T-cell (primary cell): ENCODE measurements at regions not wholly inside any gene's neighbourhood (a gene's known extent, or its start where the extent isn't known, plus 50 kb on each side); places are given as distances from the start of the nearest gene placed in this dataset.
"Not testable (repeated sequence)": the region's sequence is repeated elsewhere in the genome, so short reads cannot be mapped to it uniquely, and the experiment has no call there.

Experiments
- ATAC-seq, 4 experiments: fragments of 200-7000 bp in 3 of 4; fragments of 150-1000 bp in 1 of 4; cut with Tn5 transposase; replicated peaks in 1 of 4; 1 replicate in 3 of 4; 2 replicates in 1 of 4; pipeline ENCODE4 v1.10.0; 2021; ENCODE audit warnings: moderate library complexity in 3 of 4, mild to moderate bottlenecking in 2 of 4, moderate number of reproducible peaks in 1 of 4
- CTCF ChIA-PET, 2 donors: fragments of 300-600 bp; sonication (Branson Sonifier 250); formaldehyde crosslinking; loops; one replicate each; lab custom pipeline; 2022; ENCODE audit warnings: antibody characterized with exemption in 2 of 2; lab: Charles Lee
- POLR2A ChIA-PET, 2 donors: fragments of 300-600 bp; sonication (Branson Sonifier 250); formaldehyde crosslinking; loops; one replicate each; lab custom pipeline; 2022; ENCODE audit warnings: antibody characterized with exemption in 2 of 2; lab: Charles Lee
- DNase-seq, 35 experiments: peaks; one replicate each; pipeline versions ENCODE4 v3.0.0 to v3.0.0-alpha.2; 2013 to 2023
- H3K27ac ChIP-seq: one replicate; pipeline ENCODE4 v1.5.1; 2013; ENCODE audit warnings: low read length
- H3K27me3 ChIP-seq, 2 experiments: replicated peaks in 1 of 2; 1 replicate in 1 of 2; 2 replicates in 1 of 2; pipeline versions ENCODE4 v1.6.1 to v1.7.0; 2013; ENCODE audit warnings: low read length in 1 of 2, mixed read lengths in 1 of 2; ENCODE audit not compliant: control insufficient read depth in 2 of 2, insufficient read depth in 2 of 2; ENCODE audit errors: extremely low read depth in 1 of 2
- H3K36me3 ChIP-seq, 2 donors: 1 replicate in 1 of 2; 2 replicates in 1 of 2; pipeline versions ENCODE4 v1.6.1 to v1.7.0; 2013; ENCODE audit warnings: low read length in 1 of 2; ENCODE audit not compliant: control insufficient read depth in 2 of 2, insufficient read depth in 1 of 2; ENCODE audit errors: extremely low read depth in 1 of 2
- H3K4me1 ChIP-seq, 2 experiments: 1 replicate in 1 of 2; 2 replicates in 1 of 2; pipeline versions ENCODE4 v1.6.1 to v1.7.0; 2013; ENCODE audit warnings: low read length in 2 of 2, mixed read lengths in 1 of 2; ENCODE audit not compliant: insufficient read depth in 2 of 2, control insufficient read depth in 1 of 2; ENCODE audit errors: extremely low read depth in 1 of 2
- H3K4me3 ChIP-seq, 2 donors: 1 replicate in 1 of 2; 2 replicates in 1 of 2; pipeline versions ENCODE4 v1.5.1 to v1.7.0; 2013; ENCODE audit warnings: mild to moderate bottlenecking in 2 of 2, low read length in 1 of 2, moderate library complexity in 1 of 2; ENCODE audit not compliant: control insufficient read depth in 1 of 2; ENCODE audit errors: extremely low read depth in 1 of 2
- H3K9me3 ChIP-seq: 2 replicates; pipeline ENCODE4 v1.7.0; 2013
- H3K27ac Mint-ChIP-seq, 2 donors: one replicate each; pipeline ENCODE4 v1.8.0; 2020 to 2021; ENCODE audit warnings: mild to moderate bottlenecking in 2 of 2, mixed read lengths in 2 of 2
- H3K27me3 Mint-ChIP-seq, 2 donors: one replicate each; pipeline ENCODE4 v1.8.0; 2021 to 2022; ENCODE audit warnings: mixed read lengths in 2 of 2
- H3K36me3 Mint-ChIP-seq: one replicate; pipeline ENCODE4 v1.8.0; 2021; ENCODE audit warnings: mixed read lengths
- H3K4me1 Mint-ChIP-seq, 3 donors: one replicate each; pipeline ENCODE4 v1.8.0; 2020 to 2022; ENCODE audit warnings: mixed read lengths in 3 of 3, mild to moderate bottlenecking in 1 of 3
- H3K4me3 Mint-ChIP-seq, 3 donors: one replicate each; pipeline ENCODE4 v1.8.0; 2020 to 2022; ENCODE audit warnings: mild to moderate bottlenecking in 3 of 3, mixed read lengths in 3 of 3, moderate library complexity in 3 of 3
- H3K9me3 Mint-ChIP-seq, 3 donors: one replicate each; pipeline ENCODE4 v1.8.0; 2020 to 2022; ENCODE audit warnings: mixed read lengths in 3 of 3
- WGBS: methylation state at CpG from one replicate; pipeline ENCODE4 v1.1.5; 2013; ENCODE audit warnings: missing lambda C conversion rate; ENCODE audit not compliant: insufficient coverage; 5-methylcytosine and 5-hydroxymethylcytosine counted together

GRCh38 chr3:13748276-13748879, 131.5 kb downstream of the WNT7A start:
- Histone ChIP-seq H3K27ac (no peak overlapping the region), H3K27me3 (peaks cover 0 to 23% of the 10 kb centered on the region in 2 experiments), H3K4me1 (no peaks in the 10 kb centered on the region), H3K9me3 (no peaks in the 10 kb centered on the region), H3K36me3 (no peaks in the 10 kb centered on the region), H3K4me3 (no peak overlapping the region)
- CTCF ChIA-PET, result no interaction called here
- POLR2A ChIA-PET, result no interaction called here
- 94% methylated on average over 11 of the region's 17 CpGs for WGBS
- Mint-ChIP-seq H3K9me3 (peaks cover 0 to 5% (median 0%) of the 10 kb centered on the region in 3 donors), H3K27ac (no peak overlapping the region), H3K4me3 (no peak overlapping the region), H3K27me3 (peaks cover 21 to 22% of the 10 kb centered on the region in 2 donors), H3K36me3 (no peaks in the 10 kb centered on the region), H3K4me1 (no peaks in the 10 kb centered on the region)
- ATAC-seq (no peak), DNase-seq (no peak)

DNA sequence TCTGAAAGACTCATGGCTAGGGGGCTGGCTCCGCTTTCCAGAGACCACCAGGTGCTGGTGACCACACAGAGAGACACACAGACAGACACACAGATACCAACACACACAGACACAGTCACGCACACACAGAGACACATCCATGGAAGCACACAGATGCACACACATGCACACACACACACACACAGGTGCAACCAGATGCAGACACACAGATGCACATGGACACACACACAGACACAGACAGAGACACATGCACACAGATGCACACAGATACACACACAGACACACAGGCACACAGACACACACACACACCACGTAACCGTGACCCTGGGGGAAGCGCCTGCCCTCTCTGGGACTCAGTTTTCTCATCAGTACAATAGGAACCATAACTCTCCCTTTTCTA, 132.2 kb downstream of the WNT7A start:
- H3K4me3 Mint-ChIP-seq, result no peak overlapping the region
- ATAC-seq (no peak), DNase-seq (no peak)
- no peaks in the 10 kb centered on the region for H3K36me3 Mint-ChIP-seq
- Histone ChIP-seq H3K27me3 (peaks cover 0 to 26% of the 10 kb centered on the region in 2 experiments), H3K27ac (no peak overlapping the region), H3K36me3 (no peaks in the 10 kb centered on the region), H3K4me3 (no peak overlapping the region), H3K9me3 (no peaks in the 10 kb centered on the region), H3K4me1 (no peaks in the 10 kb centered on the region)
- 94% methylated on average over 4 of the region's 5 CpGs for WGBS
- ChIA-PET CTCF (no interaction called here), POLR2A (no interaction called here)
- no peaks in the 10 kb centered on the region for H3K4me1 Mint-ChIP-seq
- peaks cover 2 to 7% (median 2%) of the 10 kb centered on the region in 3 donors for H3K9me3 Mint-ChIP-seq
- no peak overlapping the region for H3K27ac Mint-ChIP-seq
- H3K27me3 Mint-ChIP-seq, result peaks cover 26 to 27% of the 10 kb centered on the region in 2 donors

DNA sequence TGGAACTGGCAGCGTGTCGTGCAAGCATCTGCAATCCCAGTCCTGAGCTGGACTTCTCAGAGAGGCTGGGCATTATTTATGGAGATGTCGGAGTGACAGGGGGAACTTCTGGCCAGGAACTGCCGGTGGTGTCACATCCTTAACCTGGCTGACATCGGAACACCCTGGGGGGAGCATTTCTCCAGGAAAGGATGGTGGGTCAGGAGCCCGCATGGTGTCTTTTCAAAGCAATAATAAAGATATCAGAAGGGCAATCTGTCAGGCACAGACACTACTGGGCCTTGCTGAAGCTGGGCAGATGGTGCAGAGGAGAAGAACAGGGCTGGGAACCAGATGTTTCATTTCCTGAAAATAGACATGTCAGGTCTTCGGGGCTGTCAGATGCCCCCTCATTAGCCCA, 133.5 kb downstream of the WNT7A start:
- Mint-ChIP-seq H3K9me3 (peaks cover 10 to 16% (median 15%) of the 10 kb centered on the region in 3 donors), H3K27ac (no peak overlapping the region), H3K36me3 (no peaks in the 10 kb centered on the region), H3K4me1 (no peaks in the 10 kb centered on the region), H3K4me3 (no peak overlapping the region), H3K27me3 (peaks cover 37 to 39% of the 10 kb centered on the region in 2 donors)
- 35% methylated on average over 6 of the region's 7 CpGs for WGBS
- ChIA-PET CTCF (no interaction called here), POLR2A (interaction anchor here in 1 of 2 donors (0.7 kb wide), 1 partner anchor 1384 kb away, joined by 3 read pairs; no protein-coding TSS in a partner anchor)
- ATAC-seq (no peak), DNase-seq (no peak)
- Histone ChIP-seq H3K9me3 (no peaks in the 10 kb centered on the region), H3K27me3 (peaks cover 0 to 28% of the 10 kb centered on the region in 2 experiments), H3K27ac (no peak overlapping the region), H3K4me1 (no peaks in the 10 kb centered on the region), H3K36me3 (no peaks in the 10 kb centered on the region), H3K4me3 (no peak overlapping the region)

- no peak overlapping the region for H3K27ac Mint-ChIP-seq
- peaks cover 40 to 43% of the 10 kb centered on the region in 2 donors for H3K27me3 Mint-ChIP-seq
- ChIA-PET POLR2A (interaction anchor here in 1 of 2 donors (0.7 kb wide), 1 partner anchor 1383 kb away, joined by 3 read pairs; no protein-coding TSS in a partner anchor), CTCF (no interaction called here)
- H3K36me3 Mint-ChIP-seq, result no peaks in the 10 kb centered on the region
- Histone ChIP-seq H3K9me3 (no peaks in the 10 kb centered on the region), H3K4me3 (no peak overlapping the region), H3K36me3 (no peaks in the 10 kb centered on the region), H3K27me3 (peaks cover 0 to 28% of the 10 kb centered on the region in 2 experiments), H3K27ac (no peak overlapping the region), H3K4me1 (peaks cover 0 to 2% of the 10 kb centered on the region in 2 experiments)
- no CpG with 5 or more reads among the region's 9 CpGs for WGBS
- no peak overlapping the region for H3K4me3 Mint-ChIP-seq
- H3K9me3 Mint-ChIP-seq, result peaks cover 10 to 17% (median 16%) of the 10 kb centered on the region in 3 donors
- H3K4me1 Mint-ChIP-seq, result no peaks in the 10 kb centered on the region
- ATAC-seq (no peak), DNase-seq (no peak)
These were observed 134.2 kb downstream of the WNT7A start for GRCh38 chr3:13745636-13746035.

- peaks cover 16 to 37% (median 17%) of the 10 kb centered on the region in 3 donors for H3K9me3 Mint-ChIP-seq
- H3K4me1 Mint-ChIP-seq, result no peaks in the 10 kb centered on the region
- WGBS, result 78% methylated on average over 4 of the region's 4 CpGs
- H3K27me3 Mint-ChIP-seq, result peaks cover 42 to 48% of the 10 kb centered on the region in 2 donors
- no peak overlapping the region for H3K27ac Mint-ChIP-seq
- H3K36me3 Mint-ChIP-seq, result no peaks in the 10 kb centered on the region
- no peak for ATAC-seq
- Histone ChIP-seq H3K27me3 (peaks cover 0 to 19% of the 10 kb centered on the region in 2 experiments), H3K27ac (no peak overlapping the region), H3K4me3 (no peak overlapping the region), H3K9me3 (no peaks in the 10 kb centered on the region), H3K36me3 (no peaks in the 10 kb centered on the region), H3K4me1 (peaks cover 0 to 2% of the 10 kb centered on the region in 2 experiments)
- POLR2A ChIA-PET, result no interaction called here
- H3K4me3 Mint-ChIP-seq, result no peak overlapping the region
- no peak for DNase-seq
- CTCF ChIA-PET, result no interaction called here
These were observed 139.1 kb downstream of the WNT7A start for GRCh38 chr3:13740795-13741194.

DNA sequence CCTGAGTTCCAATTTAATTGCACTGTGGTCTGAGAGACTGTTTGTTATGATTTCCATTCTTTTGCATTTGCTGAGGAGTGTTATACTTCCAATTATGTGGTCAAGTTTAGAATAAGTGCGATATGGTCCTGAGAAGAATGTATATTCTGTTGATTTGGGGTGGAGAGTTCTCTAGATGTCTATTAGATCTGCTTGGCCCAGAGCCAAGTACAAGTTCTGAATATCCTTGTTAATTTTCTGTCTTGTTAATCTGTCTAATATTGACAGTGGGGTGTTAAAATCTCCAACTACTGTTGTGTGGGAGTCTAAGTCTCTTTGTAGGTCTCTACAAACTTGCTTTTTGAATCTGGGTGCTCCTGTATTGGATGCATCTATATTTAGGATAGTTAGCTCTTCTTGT, 146.1 kb downstream of the WNT7A start:
- peaks cover 0 to 12% of the 10 kb centered on the region in 2 experiments for H3K27me3 ChIP-seq
- ATAC-seq, CTCF ChIA-PET, H3K27ac Mint-ChIP-seq, H3K36me3 Mint-ChIP-seq, H3K4me3 Mint-ChIP-seq, DNase-seq, H3K4me1 Mint-ChIP-seq, H3K4me3 ChIP-seq, POLR2A ChIA-PET, H3K27ac ChIP-seq, H3K4me1 ChIP-seq, H3K36me3 ChIP-seq, H3K9me3 ChIP-seq: not testable (repeated sequence)
- 80% methylated on average over 1 of the region's 1 CpG for WGBS
- peaks cover 51 to 61% of the 10 kb centered on the region in 2 donors for H3K27me3 Mint-ChIP-seq
- H3K9me3 Mint-ChIP-seq, result peaks cover 16 to 24% (median 19%) of the 10 kb centered on the region in 3 donors
